ENCODE measurements at regions not wholly inside any gene's neighbourhood (a gene's known extent, or its start where the extent isn't known, plus 50 kb on each side); places are given as distances from the start of the nearest gene placed in this dataset.

GRCh38 chr2:105175231-105175630 lies 66.3 kb upstream of the GPR45 start:
- H3K14ac ChIP-seq (replicated peaks; ENCODE audit: low read depth, low read length): no peak overlapping the region
- TF ChIP-seq NFE2L2 (IDR thresholded peaks at IDR 0.05; ENCODE audit: low read depth, low read length) (no peak), RAD21 (IDR thresholded peaks at IDR 0.05; ENCODE audit: low read length) (no peak), ELK1 (IDR thresholded peaks at IDR 0.05; ENCODE audit: borderline replicate concordance, low read depth, low read length) (no peak), FOS (IDR thresholded peaks at IDR 0.05; ENCODE audit: low read depth, low read length) (no peak), SMC3 (IDR thresholded peaks at IDR 0.05; ENCODE audit: low read depth, low read length) (no peak), MAFK (IDR thresholded peaks at IDR 0.05; ENCODE audit: low read depth, low read length) (no peak), POLR2A (IDR thresholded peaks at IDR 0.05; ENCODE audit: low read depth, low read length) (no peak), CTCF (conservative IDR thresholded peaks at IDR 0.05; ENCODE audit: low read depth, low read length) (no peak), RFX5 (IDR thresholded peaks at IDR 0.05; ENCODE audit: low read depth, low read length) (no peak), BHLHE40 (IDR thresholded peaks at IDR 0.05; ENCODE audit: low read depth, low read length) (no peak), USF2 (IDR thresholded peaks at IDR 0.05; ENCODE audit: low read depth, low read length) (no peak)
- H2BK15ac ChIP-seq (ENCODE audit: low read depth, low read length): no peak overlapping the region
- H3K56ac ChIP-seq (ENCODE audit: extremely low read depth, insufficient read depth, low read length): no peak overlapping the region
- no peaks in the 10 kb centered on the region for H3K4me1 ChIP-seq (ENCODE audit: control insufficient read depth, insufficient read depth, low read length)
- H3K23ac ChIP-seq (ENCODE audit: low read depth, low read length): no peak overlapping the region
- H2AK9ac ChIP-seq (replicated peaks; ENCODE audit: low read depth, low read length, poor library complexity): no peak overlapping the region
- no peaks in the 10 kb centered on the region for H3K36me3 ChIP-seq (ENCODE audit: control insufficient read depth, insufficient read depth, low read length)
- H3K9me1 ChIP-seq (ENCODE audit: insufficient read depth, low read length): no peaks in the 10 kb centered on the region
- DNase-seq (no peak), ATAC-seq (ENCODE audit: low read depth) (no peak)
- no peak overlapping the region for H2BK5ac ChIP-seq (ENCODE audit: low read depth, low read length, poor library complexity, severe bottlenecking)
- peaks cover 16% of the 10 kb centered on the region for H3K27me3 ChIP-seq (ENCODE audit: control insufficient read depth, insufficient read depth, low read length)
- dilution Hi-C loops (cut with HindIII; ENCODE audit: low sequenced_read_pairs, unreplicated experiment) (no loop called here), intact Hi-C loops (cut with micrococcal nuclease) (no loop called here), in situ Hi-C loops (cut with MboI; ENCODE audit: low sequenced_read_pairs) (no loop called here)
- H2BK120ac ChIP-seq (ENCODE audit: low read depth, low read length): no peak overlapping the region
- no peaks in the 10 kb centered on the region for H3K9me3 ChIP-seq (ENCODE audit: control insufficient read depth, insufficient read depth, low read length)
- no CpG with 5 or more reads among the region's 4 CpGs for WGBS, 2 experiments (ENCODE audit: extremely low coverage in 2 of 2, insufficient read length in 1 of 2)
- H3K4ac ChIP-seq (ENCODE audit: low read depth, low read length): no peak overlapping the region
- POLR2A ChIA-PET (ENCODE audit: unreplicated experiment): no interaction called here
- H2BK20ac ChIP-seq (ENCODE audit: low read depth, low read length): no peak overlapping the region
- H2AFZ ChIP-seq (replicated peaks; ENCODE audit: low read length, poor library complexity): no peak overlapping the region
- CTCF ChIA-PET: no interaction called here
- no peak overlapping the region for H4K5ac ChIP-seq (ENCODE audit: low read depth, low read length)
- H2AK5ac ChIP-seq (ENCODE audit: low read depth, low read length): no peak overlapping the region
- no peaks in the 10 kb centered on the region for H4K20me1 ChIP-seq (ENCODE audit: insufficient read depth, low read length)
- no peak overlapping the region for H4K91ac ChIP-seq (ENCODE audit: insufficient read depth, low read depth, low read length)
- H3K4me2 ChIP-seq (ENCODE audit: low read depth, low read length): no peak overlapping the region
- BruUV-seq (replicated peaks): no TSS peak
- no peaks in the 10 kb centered on the region for H3K79me1 ChIP-seq (ENCODE audit: low read depth in 1 of 2, low read length in 2 of 2)
- H3K18ac ChIP-seq (ENCODE audit: low read depth, low read length): no peak overlapping the region
- H4K8ac ChIP-seq (ENCODE audit: low read depth in 2 of 2, low read length in 2 of 2): no peak overlapping the region
- no peak overlapping the region for H3K4me3 ChIP-seq (ENCODE audit: insufficient read depth, low read depth, low read length)
- no peak overlapping the region for H3K27ac ChIP-seq (ENCODE audit: insufficient read depth, low read length)
- no peak overlapping the region for H3K9ac ChIP-seq (ENCODE audit: low read depth, low read length)
